ENCODE measurements at regions not wholly inside any gene's neighbourhood (a gene's known extent, or its start where the extent isn't known, plus 50 kb on each side); places are given as distances from the start of the nearest gene placed in this dataset.

- TF ChIP-seq CHD2 (IDR thresholded peaks at IDR 0.05; ENCODE audit: low read depth, low read length) = no peak
- TF ChIP-seq POLR2AphosphoS5 (IDR thresholded peaks at IDR 0.05; ENCODE audit: control insufficient read depth, insufficient read depth, low read depth, low read length) = no peak
- TF ChIP-seq HCFC1 (IDR thresholded peaks at IDR 0.05; ENCODE audit: low read depth, low read length) = no peak
- TF ChIP-seq ZBTB1 (CRISPR knock-in tag; IDR thresholded peaks at IDR 0.05; ENCODE audit: borderline replicate concordance, low read depth) = no peak
- TF ChIP-seq, protein P1, sequence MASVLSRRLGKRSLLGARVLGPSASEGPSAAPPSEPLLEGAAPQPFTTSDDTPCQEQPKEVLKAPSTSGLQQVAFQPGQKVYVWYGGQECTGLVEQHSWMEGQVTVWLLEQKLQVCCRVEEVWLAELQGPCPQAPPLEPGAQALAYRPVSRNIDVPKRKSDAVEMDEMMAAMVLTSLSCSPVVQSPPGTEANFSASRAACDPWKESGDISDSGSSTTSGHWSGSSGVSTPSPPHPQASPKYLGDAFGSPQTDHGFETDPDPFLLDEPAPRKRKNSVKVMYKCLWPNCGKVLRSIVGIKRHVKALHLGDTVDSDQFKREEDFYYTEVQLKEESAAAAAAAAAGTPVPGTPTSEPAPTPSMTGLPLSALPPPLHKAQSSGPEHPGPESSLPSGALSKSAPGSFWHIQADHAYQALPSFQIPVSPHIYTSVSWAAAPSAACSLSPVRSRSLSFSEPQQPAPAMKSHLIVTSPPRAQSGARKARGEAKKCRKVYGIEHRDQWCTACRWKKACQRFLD (CRISPR knock-in tag; IDR thresholded peaks at IDR 0.05) = no peak
- no peak for TF ChIP-seq CTCF (IDR thresholded peaks at IDR 0.05 in 2 of 3, conservative IDR thresholded peaks at IDR 0.05 in 1 of 3; ENCODE audit: insufficient read depth in 2 of 3, low read depth in 1 of 3, low read length in 3 of 3)
Observed at GRCh38 chr2:128390256-128390990, 71.8 kb upstream of the HS6ST1 start.
